ENCODE measurements at regions not wholly inside any gene's neighbourhood (a gene's known extent, or its start where the extent isn't known, plus 50 kb on each side); places are given as distances from the start of the nearest gene placed in this dataset.
A peak's percentile ranks its signal among the peaks of the same experiment; 100 is the strongest.
"Not testable (repeated sequence)": the region's sequence is repeated elsewhere in the genome, so short reads cannot be mapped to it uniquely, and the experiment has no call there.

- no peak for ATAC-seq
- intact Hi-C loops (cut with DNase I) = no loop called here
Observed at GRCh38 chr1:94310570-94311270, 73.3 kb upstream of the ARHGAP29 start.

DNA sequence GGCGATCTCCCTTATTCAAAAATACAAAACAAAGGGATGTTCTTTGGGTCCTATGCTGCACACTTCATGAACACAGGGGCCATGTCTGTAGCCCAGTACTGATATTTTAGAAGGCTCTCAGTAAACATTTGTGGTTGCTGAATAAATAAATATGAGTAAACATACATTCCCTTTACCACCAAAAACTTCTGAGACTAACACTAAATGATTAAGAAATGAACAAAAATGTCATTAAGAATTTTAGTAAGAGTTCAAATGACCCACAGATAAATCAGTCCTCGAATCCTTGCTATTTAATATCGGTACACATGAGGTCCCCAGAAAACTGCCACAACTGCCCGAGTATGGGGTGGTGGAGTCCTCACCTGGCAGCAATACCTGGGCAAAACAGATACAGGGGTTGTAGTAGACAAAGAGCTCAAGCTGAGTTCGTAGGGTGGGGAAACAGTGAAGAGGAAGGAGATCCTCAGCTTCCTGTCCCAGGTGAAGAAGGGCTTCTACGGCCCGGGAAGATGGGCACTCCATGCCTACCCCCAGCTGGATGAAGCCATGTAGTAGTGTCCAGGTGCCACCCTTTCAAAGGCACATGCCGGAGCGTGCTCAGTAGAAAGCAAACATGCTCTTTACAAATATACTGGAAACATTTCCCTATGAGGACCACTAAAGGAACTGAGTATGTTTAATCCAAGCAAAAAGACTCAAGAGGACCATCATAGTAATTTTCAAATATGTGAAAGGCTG is 72.6 kb upstream of the ARHGAP29 start:
- ATAC-seq (no peak), DNase-seq (ENCODE audit: missing footprints) (no peak)
- intact Hi-C loops (cut with DNase I) = no loop called here

More at GRCh38 chr1:94310570-94311270, 73.3 kb upstream of the ARHGAP29 start:
- no peak for DNase-seq (ENCODE audit: missing footprints)

- ATAC-seq = no peak
- intact Hi-C loops (cut with DNase I) = no loop called here
- DNase-seq (ENCODE audit: missing footprints) = no peak
Observed at GRCh38 chr1:94309216-94309615, 71.8 kb upstream of the ARHGAP29 start.

- no peak for ATAC-seq
Observed at GRCh38 chr1:94306521-94306920, 69.1 kb upstream of the ARHGAP29 start.

DNA sequence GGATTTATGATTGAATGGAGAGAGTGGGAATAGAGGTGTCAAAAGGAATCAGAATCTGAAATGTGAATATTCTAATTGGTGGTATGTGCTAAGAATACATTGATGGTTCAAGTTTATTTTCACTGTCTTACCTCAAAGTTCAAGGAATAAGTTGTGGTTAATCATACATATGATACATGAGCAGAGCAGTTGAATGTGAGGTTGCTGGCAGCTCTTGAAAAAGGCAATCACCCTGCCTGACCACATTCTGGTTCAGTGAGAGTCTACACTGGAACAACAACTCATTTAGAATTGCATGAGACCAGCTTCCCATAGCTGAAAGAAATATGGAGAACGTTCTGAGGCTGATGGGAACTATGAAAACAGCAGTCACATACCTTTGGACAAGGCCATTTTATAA is 68.3 kb upstream of the ARHGAP29 start:
- ATAC-seq (no peak), DNase-seq (ENCODE audit: missing footprints) (no peak)
- intact Hi-C loops (cut with DNase I) = no loop called here

More at GRCh38 chr1:94306521-94306920, 69.1 kb upstream of the ARHGAP29 start:
- intact Hi-C loops (cut with DNase I) = no loop called here
- DNase-seq (ENCODE audit: missing footprints) = no peak

DNA sequence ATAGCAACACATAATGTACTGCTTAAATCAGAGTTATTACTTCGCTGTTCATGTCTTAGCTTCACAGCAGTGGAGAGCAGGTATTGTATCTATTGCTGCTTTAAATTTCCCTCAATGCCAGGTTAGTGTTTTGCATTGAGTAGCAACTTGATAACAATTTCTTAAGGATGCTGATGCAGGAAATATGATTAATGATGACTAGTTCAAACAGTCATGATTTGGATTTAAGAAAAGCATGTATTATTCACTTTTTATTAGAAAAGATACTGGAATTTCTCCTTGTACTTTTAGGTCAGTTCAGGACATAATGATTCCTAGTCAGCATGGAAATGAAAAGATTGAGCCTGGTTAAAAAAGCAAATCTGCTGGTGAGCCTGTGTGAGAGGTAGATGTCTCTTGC is 67.2 kb upstream of the ARHGAP29 start:
- DNase-seq (ENCODE audit: missing footprints) (no peak), ATAC-seq (no peak)
- intact Hi-C loops (cut with DNase I) = no loop called here

DNA sequence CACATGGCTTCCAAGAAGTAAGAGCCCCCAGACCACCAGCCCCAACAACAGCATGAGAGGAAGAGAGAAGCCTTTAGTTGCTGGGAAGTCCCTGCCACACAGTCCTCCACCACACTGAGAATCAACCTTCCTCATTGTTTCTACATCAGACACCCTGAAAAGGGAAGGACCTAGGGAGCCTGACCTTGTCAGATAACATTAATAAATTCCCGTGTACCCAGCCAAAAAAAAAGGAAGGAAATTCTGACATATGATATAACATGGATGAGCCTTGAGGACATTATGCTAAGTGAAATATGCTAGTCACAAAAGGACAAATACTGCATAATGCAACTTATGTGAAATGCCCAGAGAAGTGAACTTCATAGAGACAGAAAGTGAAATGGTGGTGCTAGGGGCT is 65.6 kb upstream of the ARHGAP29 start:
- intact Hi-C loops (cut with DNase I) = no loop called here
- ATAC-seq = no peak
- DNase-seq (ENCODE audit: missing footprints) = no peak

DNA sequence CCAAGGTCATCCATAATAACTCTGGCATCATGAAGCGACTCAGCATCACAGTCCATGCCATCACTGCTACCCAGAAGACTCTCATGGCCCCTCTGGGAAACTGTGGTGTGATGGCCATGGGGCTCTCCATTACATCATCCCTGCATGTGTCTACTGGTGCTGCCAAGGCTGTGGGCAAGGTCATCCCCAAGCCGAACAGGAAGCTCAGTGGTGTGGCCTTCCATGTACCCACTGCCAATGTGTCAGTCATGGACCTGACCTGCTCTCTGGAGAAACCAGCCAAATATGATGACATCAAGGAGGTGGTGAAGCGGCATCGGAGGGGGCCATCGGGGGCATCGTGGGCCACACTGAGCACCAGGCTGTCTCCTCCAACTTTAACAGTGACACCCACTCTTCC is 65.1 kb upstream of the ARHGAP29 start:
- intact Hi-C loops (cut with DNase I) = no loop called here
- no peak for DNase-seq (ENCODE audit: missing footprints)
- ATAC-seq = no peak

GRCh38 chr1:94301186-94301585 is 63.8 kb upstream of the ARHGAP29 start:
- ATAC-seq (no peak), DNase-seq (ENCODE audit: missing footprints) (no peak)
- intact Hi-C loops (cut with DNase I) = loop anchor here (2.0 kb wide), 2 partner anchors 22 to 54 kb away; no protein-coding TSS in a partner anchor

DNA sequence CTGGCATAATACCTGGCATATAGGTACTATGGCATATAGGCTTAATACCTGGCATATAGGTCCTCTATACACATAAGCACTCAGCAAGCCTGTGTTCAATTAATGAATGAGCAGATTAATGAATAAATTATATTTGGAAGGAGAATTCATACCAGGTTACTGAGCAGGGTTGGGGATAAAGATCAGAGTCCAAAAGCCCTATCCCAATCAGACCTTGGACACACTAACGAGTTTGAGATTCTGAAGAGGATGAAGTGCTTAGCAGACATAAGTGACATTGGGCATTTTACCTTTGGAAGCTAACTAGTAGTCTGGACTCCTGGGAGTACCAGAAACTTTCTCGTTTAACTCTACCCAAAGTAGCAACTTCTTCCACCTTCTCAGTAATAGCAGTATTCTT is 63.3 kb upstream of the ARHGAP29 start:
- ATAC-seq = no peak
- intact Hi-C loops (cut with DNase I) = loop anchor here (2.0 kb wide), 2 partner anchors 22 to 54 kb away; no protein-coding TSS in a partner anchor
- DNase-seq (ENCODE audit: missing footprints) = no peak

- peak; percentile 57 for DNase-seq (ENCODE audit: missing footprints)
- intact Hi-C loops (cut with DNase I) = loop anchor here (2.0 kb wide), 2 partner anchors 23 to 53 kb away; no protein-coding TSS in a partner anchor
- peak; percentile 50 for ATAC-seq
Observed at GRCh38 chr1:94299627-94300553, 62.5 kb upstream of the ARHGAP29 start.

DNA sequence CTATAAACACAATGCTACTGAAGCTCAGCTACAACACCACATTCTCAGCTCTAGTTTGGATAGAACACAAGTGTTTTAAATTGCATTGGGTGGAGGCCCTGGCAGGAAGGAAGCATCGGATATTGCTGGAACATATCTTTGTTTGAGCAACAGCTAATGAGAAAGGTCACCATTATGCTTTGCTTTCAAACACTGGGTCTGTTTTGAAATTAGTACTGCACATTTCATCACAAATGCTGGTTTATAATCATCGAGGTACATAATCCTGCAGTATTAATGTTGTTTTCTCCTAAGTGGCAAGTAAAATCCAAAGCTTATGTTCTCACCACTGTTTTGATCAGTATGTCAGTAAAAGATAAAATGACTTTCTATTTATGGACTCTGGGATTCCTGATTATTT is 61.5 kb upstream of the ARHGAP29 start:
- DNase-seq (ENCODE audit: missing footprints) = no peak
- intact Hi-C loops (cut with DNase I) = no loop called here
- ATAC-seq = peak; percentile 70

DNA sequence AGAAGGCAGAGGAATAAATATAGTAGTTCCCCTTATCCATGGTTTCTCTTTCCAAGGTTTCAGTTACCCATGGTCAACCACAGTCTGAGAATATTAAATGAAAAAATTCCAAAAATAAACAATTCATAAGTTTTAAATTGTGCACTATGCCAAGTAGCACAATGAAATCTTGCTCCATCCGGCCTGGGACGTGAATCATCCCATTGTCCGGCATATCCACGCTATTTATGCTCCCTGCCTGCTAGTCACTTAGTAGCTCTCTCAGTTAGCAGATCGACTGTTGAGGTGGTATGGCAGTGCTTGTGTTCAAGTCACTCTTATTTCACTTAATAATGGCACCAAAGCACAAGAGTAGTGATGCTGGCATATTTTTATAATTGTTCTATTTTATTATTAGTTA is 58.6 kb upstream of the ARHGAP29 start:
- no peak for DNase-seq (ENCODE audit: missing footprints)
- intact Hi-C loops (cut with DNase I) = no loop called here
- no peak for ATAC-seq

DNA sequence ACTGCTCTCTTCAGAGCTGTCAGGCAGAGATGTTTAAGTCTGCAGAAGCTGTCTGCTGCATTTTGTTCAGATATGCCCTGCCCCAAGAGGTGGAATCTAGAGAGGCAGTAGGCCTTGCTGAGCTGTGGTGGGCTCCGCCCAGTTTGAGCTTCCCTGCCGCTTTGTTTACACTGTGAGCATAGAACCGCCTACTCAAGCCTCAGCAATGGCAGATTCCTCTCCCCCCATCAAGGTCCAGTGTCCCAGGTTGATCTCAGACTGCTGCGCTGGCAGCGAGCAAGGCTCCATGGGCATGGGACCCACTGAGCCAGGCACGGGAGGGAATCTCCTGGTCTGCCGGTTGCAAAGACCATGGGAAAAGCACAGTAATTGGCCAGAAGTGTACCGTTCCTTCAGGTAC is 55.6 kb upstream of the ARHGAP29 start:
- DNase-seq (ENCODE audit: missing footprints); intact Hi-C loops (cut with DNase I); ATAC-seq: not testable (repeated sequence)

GRCh38 chr1:94289244-94289643 is 51.9 kb upstream of the ARHGAP29 start:
- DNase-seq (ENCODE audit: missing footprints); intact Hi-C loops (cut with DNase I); ATAC-seq: not testable (repeated sequence)

All from Right ventricle myocardium inferior (tissue), 1 donor.